Vagina (tissue), 2 donors: ENCODE measurements at regions not wholly inside any gene's neighbourhood (a gene's known extent, or its start where the extent isn't known, plus 50 kb on each side); places are given as distances from the start of the nearest gene placed in this dataset.
"Not testable (repeated sequence)": the region's sequence is repeated elsewhere in the genome, so short reads cannot be mapped to it uniquely, and the experiment has no call there.

Source experiments
- DNase-seq, 2 donors: peaks; one replicate each; pipeline ENCODE4 v3.0.0-alpha.2; 2017; ENCODE audit errors: extremely low spot score in 2 of 2
- H3K27ac ChIP-seq: fragments of 200-600 bp; sonication (generic); one replicate; pipeline ENCODE4 v1.5.1; 2019
- H3K27me3 ChIP-seq: fragments of 200-600 bp; sonication (generic); one replicate; pipeline ENCODE4 v1.5.1; 2019
- H3K36me3 ChIP-seq, 2 donors: fragments of 200-600 bp; sonication (generic); one replicate each; pipeline ENCODE4 v1.5.1; 2017 to 2019
- H3K4me1 ChIP-seq: fragments of 200-600 bp; sonication (generic); one replicate; pipeline ENCODE4 v1.5.1; 2019
- H3K4me3 ChIP-seq, 2 donors: fragments of 200-600 bp; sonication (generic); 1 replicate in 1 of 2; 2 replicates in 1 of 2; pipeline ENCODE4 v1.5.1; 2016 to 2019
- H3K9me3 ChIP-seq: fragments of 200-600 bp; sonication (generic); one replicate; pipeline ENCODE4 v1.5.1; 2019
- CTCF ChIP-seq, 3 experiments: fragments of 450-650 bp in 2 of 3; fragments of 200-600 bp in 1 of 3; sonication (generic) in 1 of 3; IDR thresholded peaks; one replicate each; pipeline ENCODE4 v1.5.1; 2017 to 2019; ENCODE audit warnings: antibody characterized with exemption in 3 of 3, mild to moderate bottlenecking in 2 of 3, moderate library complexity in 2 of 3
- POLR2A ChIP-seq, 2 donors: fragments of 450-650 bp; IDR thresholded peaks; one replicate each; pipeline ENCODE4 v1.6.1; 2017; ENCODE audit warnings: antibody characterized with exemption in 2 of 2, mild to moderate bottlenecking in 2 of 2, moderate library complexity in 2 of 2
- POLR2AphosphoS5 ChIP-seq, 2 donors: sonication (generic); formaldehyde crosslinking; IDR thresholded peaks; one replicate each; pipeline ENCODE4 v1.9.0; 2017; ENCODE audit warnings: antibody characterized with exemption in 2 of 2, mild to moderate bottlenecking in 2 of 2, low read depth in 1 of 2; ENCODE audit not compliant: insufficient read depth in 1 of 2
- intact Hi-C: fragments of 100-400 bp; cut with DNase I; formaldehyde crosslinking; loops from one replicate; pipeline ENCODE4 v1.15.1; 2023

- H3K27ac ChIP-seq, intact Hi-C loops, H3K4me1 ChIP-seq, H3K9me3 ChIP-seq, DNase-seq, H3K36me3 ChIP-seq, H3K27me3 ChIP-seq: not testable (repeated sequence)
- peak overlapping the region in 1 of 2 donors; percentile 11 for H3K4me3 ChIP-seq
- peak in 2 of 3 experiments; percentile 15 to 31 for TF ChIP-seq CTCF (IDR thresholded peaks at IDR 0.05)
- peak in 1 of 2 donors; percentile 16 for TF ChIP-seq POLR2AphosphoS5 (IDR thresholded peaks at IDR 0.05; ENCODE audit: insufficient read depth in 1 of 2, low read depth in 1 of 2)
These were observed 1075.0 kb downstream of the EPHA3 start for GRCh38 chr3:90182291-90182976.

- no peaks in the 10 kb centered on the region for H3K36me3 ChIP-seq
- no peaks in the 10 kb centered on the region for H3K27me3 ChIP-seq
- H3K4me1 ChIP-seq, result no peaks in the 10 kb centered on the region
- no peak for TF ChIP-seq CTCF (IDR thresholded peaks at IDR 0.05)
- no peak overlapping the region for H3K4me3 ChIP-seq
- intact Hi-C loops, result no loop called here
- no peaks in the 10 kb centered on the region for H3K9me3 ChIP-seq
- DNase-seq, result no peak
- H3K27ac ChIP-seq, result no peak overlapping the region
These were observed 1077.4 kb downstream of the EPHA3 start for GRCh38 chr3:90184861-90185260.

- H3K27ac ChIP-seq, H3K9me3 ChIP-seq, H3K4me1 ChIP-seq, H3K27me3 ChIP-seq, H3K36me3 ChIP-seq, intact Hi-C loops, H3K4me3 ChIP-seq, DNase-seq: not testable (repeated sequence)
These were observed 1090.0 kb downstream of the EPHA3 start for GRCh38 chr3:90197383-90197782.

- H3K27me3 ChIP-seq, H3K9me3 ChIP-seq, DNase-seq, H3K36me3 ChIP-seq, H3K27ac ChIP-seq, H3K4me1 ChIP-seq, intact Hi-C loops, H3K4me3 ChIP-seq: not testable (repeated sequence)
These were observed 1095.5 kb downstream of the EPHA3 start for GRCh38 chr3:90202931-90203330.

- DNase-seq, intact Hi-C loops, H3K4me1 ChIP-seq, H3K4me3 ChIP-seq, H3K27ac ChIP-seq, H3K36me3 ChIP-seq, H3K27me3 ChIP-seq, H3K9me3 ChIP-seq: not testable (repeated sequence)
These were observed 1099.1 kb downstream of the EPHA3 start for GRCh38 chr3:90206482-90206881.

GRCh38 chr3:90207353-90208097, 1100.1 kb downstream of the EPHA3 start:
- H3K4me1 ChIP-seq, DNase-seq, H3K27ac ChIP-seq, H3K27me3 ChIP-seq, H3K4me3 ChIP-seq, H3K9me3 ChIP-seq, intact Hi-C loops, H3K36me3 ChIP-seq: not testable (repeated sequence)
- TF ChIP-seq POLR2AphosphoS5 (IDR thresholded peaks at IDR 0.05; ENCODE audit: insufficient read depth in 1 of 2, low read depth in 1 of 2), result peak in 1 of 2 donors; percentile 49

GRCh38 chr3:90221900-90222299, 1114.5 kb downstream of the EPHA3 start:
- Histone ChIP-seq H3K9me3 (no peaks in the 10 kb centered on the region), H3K4me3 (no peak overlapping the region), H3K27me3 (no peaks in the 10 kb centered on the region), H3K27ac (no peak overlapping the region), H3K36me3 (no peaks in the 10 kb centered on the region), H3K4me1 (no peaks in the 10 kb centered on the region)
- DNase-seq, result no peak
- intact Hi-C loops, result no loop called here
- TF ChIP-seq POLR2AphosphoS5 (IDR thresholded peaks at IDR 0.05; ENCODE audit: insufficient read depth in 1 of 2, low read depth in 1 of 2) (no peak), CTCF (IDR thresholded peaks at IDR 0.05) (no peak), POLR2A (IDR thresholded peaks at IDR 0.05) (no peak)
